K562 (cell line): ENCODE measurements at regions not wholly inside any gene's neighbourhood (a gene's known extent, or its start where the extent isn't known, plus 50 kb on each side); places are given as distances from the start of the nearest gene placed in this dataset.
A peak's percentile ranks its signal among the peaks of the same experiment; 100 is the strongest.

ENCODE experiments used
- CBX8 ChIP-seq: fragments of 200-600 bp; sonication (generic); IDR thresholded peaks from 2 replicates; pipeline ENCODE4 v1.6.1; 2012; ENCODE audit warnings: borderline replicate concordance, mixed run types, low read depth, mild to moderate bottlenecking, moderate library complexity, mixed read lengths, low read length, control low read depth, inconsistent platforms; ENCODE audit not compliant: poor library complexity, severe bottlenecking; ENCODE audit errors: extremely low read depth
- EGR1 ChIP-seq: fragments of 450-650 bp; conservative IDR thresholded peaks from 2 replicates; pipeline ENCODE4 v1.6.1; 2017; ENCODE audit warnings: mild to moderate bottlenecking
- ETV6 ChIP-seq, 3 experiments: fragments of 150-350 bp in 1 of 3; sonication (generic) in 1 of 3; formaldehyde crosslinking in 1 of 3; IDR thresholded peaks; 2 replicates each; pipeline versions ENCODE4 v1.6.1 to v1.8.0; 2014 to 2022; ENCODE audit warnings: borderline replicate concordance in 2 of 3, low read depth in 2 of 3, antibody characterized with exemption in 1 of 3, low read length in 1 of 3, mild to moderate bottlenecking in 1 of 3, missing genetic modification reagents in 1 of 3
- FOS ChIP-seq: IDR thresholded peaks from 3 replicates; pipeline ENCODE4 v1.6.1; 2011; ENCODE audit not compliant: insufficient read length; ENCODE audit errors: extremely low read depth
- GABPB1 ChIP-seq: sonication (generic); formaldehyde crosslinking; IDR thresholded peaks from 2 replicates; pipeline ENCODE4 v1.8.0; 2022; ENCODE audit warnings: mild to moderate bottlenecking, missing genetic modification reagents
- HEY1 ChIP-seq: fragments of 250-450 bp; sonication (Bioruptor Pico); IDR thresholded peaks from 2 replicates; pipeline ENCODE4 v1.5.0; 2020; ENCODE audit warnings: mild to moderate bottlenecking, moderate library complexity, borderline replicate concordance
- HNRNPK ChIP-seq: fragments of 200-400 bp; formaldehyde crosslinking; IDR thresholded peaks from one replicate; pipeline ENCODE4 v1.6.1; 2018; ENCODE audit warnings: mild to moderate bottlenecking, low read depth, low read length; ENCODE audit not compliant: poor library complexity, severe bottlenecking
- ILK ChIP-seq: fragments of 450-650 bp; IDR thresholded peaks from 2 replicates; pipeline ENCODE4 v1.6.1; 2016; ENCODE audit warnings: missing genetic modification characterization, low read depth, mild to moderate bottlenecking, missing compliant biosample characterization, moderate library complexity, borderline replicate concordance
- NFYB ChIP-seq: IDR thresholded peaks from 2 replicates; pipeline ENCODE4 v1.6.1; 2011; ENCODE audit warnings: mild to moderate bottlenecking, moderate library complexity; ENCODE audit not compliant: insufficient read length; ENCODE audit errors: extremely low read depth
- NUFIP1 ChIP-seq: fragments of 450-650 bp; IDR thresholded peaks from 2 replicates; pipeline ENCODE4 v1.6.1; 2018; ENCODE audit not compliant: partially characterized antibody
- THAP12 ChIP-seq: fragments of 250-450 bp; sonication (Bioruptor Pico); IDR thresholded peaks from 2 replicates; pipeline ENCODE4 v1.9.0; 2021; ENCODE audit warnings: mild to moderate bottlenecking, inconsistent platforms
- ZBTB2 ChIP-seq: fragments of 450-650 bp; IDR thresholded peaks from 2 replicates; pipeline ENCODE4 v1.6.1; 2016; ENCODE audit warnings: antibody characterized with exemption
- ZFP30 ChIP-seq: fragments of 250-450 bp; sonication (Bioruptor Pico); IDR thresholded peaks from 2 replicates; pipeline ENCODE4 v1.8.0; 2022; ENCODE audit warnings: moderate library complexity, mild to moderate bottlenecking, inconsistent platforms, borderline replicate concordance
- ZNF175 ChIP-seq: fragments of 200-800 bp; sonication (Bioruptor generic); IDR thresholded peaks from 2 replicates; pipeline ENCODE4 v1.6.1; 2016; ENCODE audit warnings: low read depth, mild to moderate bottlenecking, missing genetic modification characterization, missing compliant biosample characterization
- ZNF23 ChIP-seq: fragments of 250-450 bp; sonication (Bioruptor Pico); IDR thresholded peaks from 2 replicates; pipeline ENCODE4 v1.4.0; 2020; ENCODE audit warnings: mild to moderate bottlenecking
- ZNF695 ChIP-seq: fragments of 450-650 bp; formaldehyde crosslinking; IDR thresholded peaks from 2 replicates; pipeline ENCODE4 v1.4.0; 2020; ENCODE audit warnings: mild to moderate bottlenecking, moderate library complexity
- ZSCAN32 ChIP-seq: fragments of 450-650 bp; formaldehyde crosslinking; IDR thresholded peaks from 2 replicates; pipeline ENCODE4 v1.4.0; 2020; ENCODE audit warnings: mild to moderate bottlenecking, moderate library complexity
- TF ChIP-seq, protein P1 (sequence below): IDR thresholded peaks from 3 replicates; pipeline ENCODE4 v1.6.1; 2011; ENCODE audit warnings: borderline replicate concordance, mild to moderate bottlenecking, moderate library complexity; ENCODE audit not compliant: insufficient read length; ENCODE audit errors: extremely low read depth
- TF ChIP-seq, protein P2 (sequence below): fragments of 450-650 bp; IDR thresholded peaks from 2 replicates; pipeline ENCODE4 v1.7.0; 2016; ENCODE audit warnings: borderline replicate concordance

GRCh38 chr21:24272521-24272938 lies 1334.8 kb downstream of the MRPL39 start (continued):
- TF ChIP-seq, protein P1, sequence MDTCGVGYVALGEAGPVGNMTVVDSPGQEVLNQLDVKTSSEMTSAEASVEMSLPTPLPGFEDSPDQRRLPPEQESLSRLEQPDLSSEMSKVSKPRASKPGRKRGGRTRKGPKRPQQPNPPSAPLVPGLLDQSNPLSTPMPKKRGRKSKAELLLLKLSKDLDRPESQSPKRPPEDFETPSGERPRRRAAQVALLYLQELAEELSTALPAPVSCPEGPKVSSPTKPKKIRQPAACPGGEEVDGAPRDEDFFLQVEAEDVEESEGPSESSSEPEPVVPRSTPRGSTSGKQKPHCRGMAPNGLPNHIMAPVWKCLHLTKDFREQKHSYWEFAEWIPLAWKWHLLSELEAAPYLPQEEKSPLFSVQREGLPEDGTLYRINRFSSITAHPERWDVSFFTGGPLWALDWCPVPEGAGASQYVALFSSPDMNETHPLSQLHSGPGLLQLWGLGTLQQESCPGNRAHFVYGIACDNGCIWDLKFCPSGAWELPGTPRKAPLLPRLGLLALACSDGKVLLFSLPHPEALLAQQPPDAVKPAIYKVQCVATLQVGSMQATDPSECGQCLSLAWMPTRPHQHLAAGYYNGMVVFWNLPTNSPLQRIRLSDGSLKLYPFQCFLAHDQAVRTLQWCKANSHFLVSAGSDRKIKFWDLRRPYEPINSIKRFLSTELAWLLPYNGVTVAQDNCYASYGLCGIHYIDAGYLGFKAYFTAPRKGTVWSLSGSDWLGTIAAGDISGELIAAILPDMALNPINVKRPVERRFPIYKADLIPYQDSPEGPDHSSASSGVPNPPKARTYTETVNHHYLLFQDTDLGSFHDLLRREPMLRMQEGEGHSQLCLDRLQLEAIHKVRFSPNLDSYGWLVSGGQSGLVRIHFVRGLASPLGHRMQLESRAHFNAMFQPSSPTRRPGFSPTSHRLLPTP, result no peak
- TF ChIP-seq ZNF695, result peak; percentile 91; the same call in 1 of the 2 replicates
- TF ChIP-seq FOS, result no peak
- TF ChIP-seq, protein P2, sequence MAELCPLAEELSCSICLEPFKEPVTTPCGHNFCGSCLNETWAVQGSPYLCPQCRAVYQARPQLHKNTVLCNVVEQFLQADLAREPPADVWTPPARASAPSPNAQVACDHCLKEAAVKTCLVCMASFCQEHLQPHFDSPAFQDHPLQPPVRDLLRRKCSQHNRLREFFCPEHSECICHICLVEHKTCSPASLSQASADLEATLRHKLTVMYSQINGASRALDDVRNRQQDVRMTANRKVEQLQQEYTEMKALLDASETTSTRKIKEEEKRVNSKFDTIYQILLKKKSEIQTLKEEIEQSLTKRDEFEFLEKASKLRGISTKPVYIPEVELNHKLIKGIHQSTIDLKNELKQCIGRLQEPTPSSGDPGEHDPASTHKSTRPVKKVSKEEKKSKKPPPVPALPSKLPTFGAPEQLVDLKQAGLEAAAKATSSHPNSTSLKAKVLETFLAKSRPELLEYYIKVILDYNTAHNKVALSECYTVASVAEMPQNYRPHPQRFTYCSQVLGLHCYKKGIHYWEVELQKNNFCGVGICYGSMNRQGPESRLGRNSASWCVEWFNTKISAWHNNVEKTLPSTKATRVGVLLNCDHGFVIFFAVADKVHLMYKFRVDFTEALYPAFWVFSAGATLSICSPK, result no peak
- TF ChIP-seq ILK (tag), result peak; percentile 86
- TF ChIP-seq ETV6 (IDR thresholded peaks at IDR 0.05; ENCODE audit: borderline replicate concordance in 1 of 2, low read depth in 2 of 2, low read length in 1 of 2), result no peak
- TF ChIP-seq ETV6 (CRISPR knock-in tag; IDR thresholded peaks at IDR 0.05; ENCODE audit: borderline replicate concordance), result no peak
- TF ChIP-seq THAP12 (CRISPR knock-in tag), result no peak
- TF ChIP-seq ZFP30, result no peak
- peak; percentile 54; the same call in 1 of the 2 replicates for TF ChIP-seq ZBTB2
- TF ChIP-seq ZSCAN32 (CRISPR knock-in tag), result 0 out of 2 replicates have a peak, but pooled peaks have one; percentile 21
- no peak for TF ChIP-seq NFYB
- peak; percentile 91; the same call in 1 of the 2 replicates for TF ChIP-seq HEY1 (CRISPR knock-in tag)
- TF ChIP-seq CBX8, result no peak
- no peak for TF ChIP-seq HNRNPK
- TF ChIP-seq GABPB1 (CRISPR knock-in tag), result no peak
- TF ChIP-seq ZNF23, result peak; percentile 91
- TF ChIP-seq EGR1, result no peak
- TF ChIP-seq ZNF175 (CRISPR knock-in tag), result peak; percentile 94
- TF ChIP-seq NUFIP1, result peak; percentile 91
